GM12878 (cell line): ENCODE measurements at regions not wholly inside any gene's neighbourhood (a gene's known extent, or its start where the extent isn't known, plus 50 kb on each side); places are given as distances from the start of the nearest gene placed in this dataset.

Source experiments
- ATAC-seq: fragments of 200-7000 bp; cut with Tn5 transposase; 3 replicates; pipeline ENCODE4 v1.9.1; 2020; ENCODE audit warnings: mild to moderate bottlenecking, moderate library complexity
- BruUV-seq: library from RNA; stranded (reverse); fragments of 400-500 nt; replicated peaks from 2 replicates; lab custom pipeline; 2021; lab: Mats Ljungman, UMichigan
- CTCF ChIA-PET: fragments of 300-600 bp; sonication (Branson Sonifier 250); formaldehyde crosslinking; extraction: SDS; loops from one replicate; lab custom pipeline; 2021; ENCODE audit warnings: inconsistent platforms; lab: Yijun Ruan, JAX
- POLR2A ChIA-PET: fragments of 350-600 bp; formaldehyde crosslinking; extraction: SDS; loops from one replicate; lab custom pipeline; 2021; ENCODE audit warnings: inconsistent platforms; lab: Charles Lee
- RAD21 ChIA-PET: fragments of 300-600 bp; sonication (Branson Sonifier 250); formaldehyde crosslinking; loops from one replicate; lab custom pipeline; 2023; ENCODE audit warnings: antibody characterized with exemption; ENCODE audit not compliant: unreplicated experiment; lab: Charles Lee
- SMC1A ChIA-PET: fragments of 300-600 bp; sonication (Branson Sonifier 250); formaldehyde crosslinking; loops from one replicate; lab custom pipeline; 2023; ENCODE audit not compliant: unreplicated experiment, uncharacterized antibody; lab: Charles Lee
- DNase-seq: peaks from one replicate; pipeline ENCODE4 v3.0.0-alpha.2; 2011; ENCODE audit warnings: low read depth, low spot score
- FAIRE-seq: peaks from 3 replicates; lab custom pipeline; 2011; peaks lifted over from hg19 to GRCh38; lab: Jason Lieb, UNC
- H2AFZ ChIP-seq: 2 replicates; pipeline ENCODE4 v1.6.0; 2011; ENCODE audit warnings: low read depth, low read length, control low read depth; ENCODE audit not compliant: control insufficient read depth
- H3K27ac ChIP-seq: 2 replicates; pipeline ENCODE4 v1.5.1; 2011; ENCODE audit warnings: control low read depth; ENCODE audit not compliant: control insufficient read depth, insufficient read depth
- H3K27me3 ChIP-seq, 2 experiments: replicated peaks in 1 of 2; 2 replicates each; pipeline versions ENCODE4 v1.6.0 to v1.6.1; 2011; ENCODE audit warnings: low read length in 1 of 2; ENCODE audit not compliant: control insufficient read depth in 2 of 2, insufficient read depth in 2 of 2
- H3K36me3 ChIP-seq, 2 experiments: 2 replicates each; pipeline ENCODE4 v1.5.1; 2011; ENCODE audit warnings: low read length in 1 of 2; ENCODE audit not compliant: control insufficient read depth in 2 of 2, insufficient read depth in 2 of 2
- H3K4me1 ChIP-seq: 2 replicates; pipeline ENCODE4 v1.6.1; 2011; ENCODE audit warnings: mild to moderate bottlenecking, low read length, moderate library complexity, mixed read lengths; ENCODE audit not compliant: control insufficient read depth, insufficient read depth
- H3K4me2 ChIP-seq: 2 replicates; pipeline ENCODE4 v1.6.0; 2011; ENCODE audit warnings: control low read depth; ENCODE audit not compliant: control insufficient read depth, insufficient read depth
- H3K4me3 ChIP-seq: fragments of 200-600 bp; sonication (generic); 2 replicates; pipeline ENCODE4 v1.5.1; 2016
- H3K79me2 ChIP-seq: 2 replicates; pipeline ENCODE4 v1.6.0; 2011; ENCODE audit warnings: low read length; ENCODE audit not compliant: control insufficient read depth, insufficient read depth
- H3K9ac ChIP-seq: 2 replicates; pipeline ENCODE4 v1.8.0; 2011; ENCODE audit warnings: low read length, control low read depth, mixed read lengths; ENCODE audit not compliant: control insufficient read depth, insufficient read depth
- H3K9me3 ChIP-seq: replicated peaks from 3 replicates; pipeline ENCODE4 v1.5.1; 2011; ENCODE audit warnings: mild to moderate bottlenecking, low read length; ENCODE audit not compliant: control insufficient read depth, insufficient read depth
- H4K20me1 ChIP-seq: 2 replicates; pipeline ENCODE4 v1.6.0; 2011; ENCODE audit not compliant: control insufficient read depth, insufficient read depth
- RELA ChIP-seq: fragments of 450-650 bp; IDR thresholded peaks from 2 replicates; pipeline ENCODE4 v1.8.0; 2014; ENCODE audit warnings: borderline replicate concordance; ENCODE audit not compliant: partially characterized antibody
- SIN3A ChIP-seq: IDR thresholded peaks from 2 replicates; pipeline ENCODE4 v1.6.1; 2012; ENCODE audit warnings: low read depth, low read length, improper control_type of control experiment
- SPI1 ChIP-seq: IDR thresholded peaks from 2 replicates; pipeline ENCODE4 v1.6.1; 2011; ENCODE audit warnings: low read depth, mild to moderate bottlenecking, low read length, moderate library complexity, borderline replicate concordance; ENCODE audit not compliant: insufficient read depth
- TCF7 ChIP-seq: IDR thresholded peaks from 2 replicates; pipeline ENCODE4 v1.6.1; 2014; ENCODE audit warnings: antibody characterized with exemption, borderline replicate concordance
- WGBS: methylation state at CpG from one replicate; pipeline ENCODE4 v1.1.6; 2016; ENCODE audit warnings: low lambda C conversion rate; ENCODE audit not compliant: insufficient replicate concordance, insufficient coverage; ENCODE audit errors: missing lambda C conversion rate; 5-methylcytosine and 5-hydroxymethylcytosine counted together
- in situ Hi-C: fragments of 300-500 bp; cut with MboI; formaldehyde crosslinking; loops from 9 replicates; pipeline ENCODE4 v1.14.3; 2018; ENCODE audit warnings: mixed read lengths
- intact Hi-C: fragments of 100-400 bp; cut with micrococcal nuclease; formaldehyde crosslinking; loops from one replicate; pipeline ENCODE4 v1.14.2; 2022; ENCODE audit not compliant: unreplicated experiment
- TF ChIP-seq, protein P1 (sequence below): IDR thresholded peaks from 2 replicates; pipeline ENCODE4 v1.6.1; 2011; ENCODE audit warnings: low read depth, low read length, improper control_type of control experiment, borderline replicate concordance
- TF ChIP-seq, protein P2 (sequence below): fragments of 450-650 bp; IDR thresholded peaks from 2 replicates; pipeline ENCODE4 v1.6.1; 2016; ENCODE audit warnings: mild to moderate bottlenecking, moderate library complexity, borderline replicate concordance
- TF ChIP-seq, protein P3 (sequence below), 3 experiments: IDR thresholded peaks in 2 of 3; conservative IDR thresholded peaks in 1 of 3; 2 replicates each; pipeline ENCODE4 v1.5.1; 2011; ENCODE audit warnings: low read depth in 3 of 3, low read length in 3 of 3, mild to moderate bottlenecking in 3 of 3, control low read depth in 2 of 3, moderate library complexity in 2 of 3, inconsistent platforms in 1 of 3, mixed read lengths in 1 of 3; ENCODE audit not compliant: control insufficient read depth in 2 of 3, insufficient read depth in 1 of 3; ENCODE audit errors: extremely low read depth in 1 of 3
- TF ChIP-seq, protein P4 (sequence below): fragments of 450-650 bp; formaldehyde crosslinking; IDR thresholded peaks from 2 replicates; pipeline ENCODE4 v1.5.0; 2022; ENCODE audit warnings: mild to moderate bottlenecking, missing genetic modification characterization

DNA sequence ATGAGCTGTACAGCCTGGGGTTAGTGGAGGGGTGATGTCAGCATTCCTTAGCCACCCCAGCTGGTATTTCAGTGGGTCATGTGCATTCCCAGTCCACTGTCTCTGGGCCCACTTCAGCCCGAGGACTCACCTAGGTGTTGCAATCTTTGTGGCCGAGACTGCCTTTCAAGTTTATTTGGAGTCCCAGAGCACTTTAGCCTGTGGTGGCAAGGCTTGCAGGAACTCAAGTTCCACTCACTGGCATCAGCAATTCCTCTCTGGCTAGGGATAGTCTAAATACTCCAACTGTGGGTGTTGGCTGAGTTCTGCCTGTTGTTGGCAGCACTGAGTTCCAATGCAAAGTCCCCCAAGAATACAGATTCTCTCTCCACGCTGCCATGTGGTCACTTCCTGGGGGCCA lies 191.6 kb upstream of the PGR start (continued):
- TF ChIP-seq, protein P1, sequence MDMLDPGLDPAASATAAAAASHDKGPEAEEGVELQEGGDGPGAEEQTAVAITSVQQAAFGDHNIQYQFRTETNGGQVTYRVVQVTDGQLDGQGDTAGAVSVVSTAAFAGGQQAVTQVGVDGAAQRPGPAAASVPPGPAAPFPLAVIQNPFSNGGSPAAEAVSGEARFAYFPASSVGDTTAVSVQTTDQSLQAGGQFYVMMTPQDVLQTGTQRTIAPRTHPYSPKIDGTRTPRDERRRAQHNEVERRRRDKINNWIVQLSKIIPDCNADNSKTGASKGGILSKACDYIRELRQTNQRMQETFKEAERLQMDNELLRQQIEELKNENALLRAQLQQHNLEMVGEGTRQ, result no peak
- TF ChIP-seq, protein P2, sequence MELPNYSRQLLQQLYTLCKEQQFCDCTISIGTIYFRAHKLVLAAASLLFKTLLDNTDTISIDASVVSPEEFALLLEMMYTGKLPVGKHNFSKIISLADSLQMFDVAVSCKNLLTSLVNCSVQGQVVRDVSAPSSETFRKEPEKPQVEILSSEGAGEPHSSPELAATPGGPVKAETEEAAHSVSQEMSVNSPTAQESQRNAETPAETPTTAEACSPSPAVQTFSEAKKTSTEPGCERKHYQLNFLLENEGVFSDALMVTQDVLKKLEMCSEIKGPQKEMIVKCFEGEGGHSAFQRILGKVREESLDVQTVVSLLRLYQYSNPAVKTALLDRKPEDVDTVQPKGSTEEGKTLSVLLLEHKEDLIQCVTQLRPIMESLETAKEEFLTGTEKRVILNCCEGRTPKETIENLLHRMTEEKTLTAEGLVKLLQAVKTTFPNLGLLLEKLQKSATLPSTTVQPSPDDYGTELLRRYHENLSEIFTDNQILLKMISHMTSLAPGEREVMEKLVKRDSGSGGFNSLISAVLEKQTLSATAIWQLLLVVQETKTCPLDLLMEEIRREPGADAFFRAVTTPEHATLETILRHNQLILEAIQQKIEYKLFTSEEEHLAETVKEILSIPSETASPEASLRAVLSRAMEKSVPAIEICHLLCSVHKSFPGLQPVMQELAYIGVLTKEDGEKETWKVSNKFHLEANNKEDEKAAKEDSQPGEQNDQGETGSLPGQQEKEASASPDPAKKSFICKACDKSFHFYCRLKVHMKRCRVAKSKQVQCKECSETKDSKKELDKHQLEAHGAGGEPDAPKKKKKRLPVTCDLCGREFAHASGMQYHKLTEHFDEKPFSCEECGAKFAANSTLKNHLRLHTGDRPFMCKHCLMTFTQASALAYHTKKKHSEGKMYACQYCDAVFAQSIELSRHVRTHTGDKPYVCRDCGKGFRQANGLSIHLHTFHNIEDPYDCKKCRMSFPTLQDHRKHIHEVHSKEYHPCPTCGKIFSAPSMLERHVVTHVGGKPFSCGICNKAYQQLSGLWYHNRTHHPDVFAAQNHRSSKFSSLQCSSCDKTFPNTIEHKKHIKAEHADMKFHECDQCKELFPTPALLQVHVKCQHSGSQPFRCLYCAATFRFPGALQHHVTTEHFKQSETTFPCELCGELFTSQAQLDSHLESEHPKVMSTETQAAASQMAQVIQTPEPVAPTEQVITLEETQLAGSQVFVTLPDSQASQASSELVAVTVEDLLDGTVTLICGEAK, result no peak

DNA sequence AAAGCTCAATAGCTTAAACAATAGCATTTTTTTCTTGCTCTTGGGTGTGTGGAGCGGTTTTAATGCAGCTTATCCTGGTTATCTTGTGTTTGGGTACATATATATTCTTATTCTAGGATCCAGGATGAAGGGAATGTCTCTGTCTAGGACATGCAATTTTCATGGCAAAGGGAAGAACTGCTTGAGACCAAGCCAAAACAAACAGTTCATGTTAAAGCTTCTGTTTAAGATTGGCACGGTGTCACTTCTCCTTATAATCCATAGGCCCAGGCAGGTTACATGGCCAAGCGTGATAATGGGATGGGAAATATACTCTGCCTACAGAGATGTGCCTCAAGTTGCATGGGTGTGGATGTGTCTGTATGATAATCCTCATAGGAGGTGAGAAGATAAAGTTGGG lies 177.1 kb upstream of the PGR start:
- ChIA-PET RAD21 (no interaction called here), SMC1A (no interaction called here), CTCF (no interaction called here), POLR2A (no interaction called here)
- FAIRE-seq (no peak), DNase-seq (no peak), ATAC-seq (no peak)
- H3K4me1 ChIP-seq, result no peaks in the 10 kb centered on the region
- WGBS, result 4% methylated on average over 3 of the region's 3 CpGs
- no peaks in the 10 kb centered on the region for H3K9me3 ChIP-seq
- no peaks in the 10 kb centered on the region for H4K20me1 ChIP-seq
- H3K4me2 ChIP-seq, result no peak overlapping the region
- BruUV-seq, result no TSS peak
- no peaks in the 10 kb centered on the region for H3K79me2 ChIP-seq
- intact Hi-C loops, result no loop called here
- H3K27ac ChIP-seq, result no peak overlapping the region
- H3K9ac ChIP-seq, result no peak overlapping the region
- H3K4me3 ChIP-seq, result no peak overlapping the region
- H2AFZ ChIP-seq, result no peak overlapping the region
- no peaks in the 10 kb centered on the region for H3K36me3 ChIP-seq
- no peaks in the 10 kb centered on the region for H3K27me3 ChIP-seq
- in situ Hi-C loops, result no loop called here
- TF ChIP-seq TCF7, result no peak
- TF ChIP-seq, protein P3, sequence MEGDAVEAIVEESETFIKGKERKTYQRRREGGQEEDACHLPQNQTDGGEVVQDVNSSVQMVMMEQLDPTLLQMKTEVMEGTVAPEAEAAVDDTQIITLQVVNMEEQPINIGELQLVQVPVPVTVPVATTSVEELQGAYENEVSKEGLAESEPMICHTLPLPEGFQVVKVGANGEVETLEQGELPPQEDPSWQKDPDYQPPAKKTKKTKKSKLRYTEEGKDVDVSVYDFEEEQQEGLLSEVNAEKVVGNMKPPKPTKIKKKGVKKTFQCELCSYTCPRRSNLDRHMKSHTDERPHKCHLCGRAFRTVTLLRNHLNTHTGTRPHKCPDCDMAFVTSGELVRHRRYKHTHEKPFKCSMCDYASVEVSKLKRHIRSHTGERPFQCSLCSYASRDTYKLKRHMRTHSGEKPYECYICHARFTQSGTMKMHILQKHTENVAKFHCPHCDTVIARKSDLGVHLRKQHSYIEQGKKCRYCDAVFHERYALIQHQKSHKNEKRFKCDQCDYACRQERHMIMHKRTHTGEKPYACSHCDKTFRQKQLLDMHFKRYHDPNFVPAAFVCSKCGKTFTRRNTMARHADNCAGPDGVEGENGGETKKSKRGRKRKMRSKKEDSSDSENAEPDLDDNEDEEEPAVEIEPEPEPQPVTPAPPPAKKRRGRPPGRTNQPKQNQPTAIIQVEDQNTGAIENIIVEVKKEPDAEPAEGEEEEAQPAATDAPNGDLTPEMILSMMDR (IDR thresholded peaks at IDR 0.05 in 2 of 3, conservative IDR thresholded peaks at IDR 0.05 in 1 of 3; ENCODE audit: control insufficient read depth in 2 of 3, extremely low read depth in 1 of 3, insufficient read depth in 1 of 3, low read depth in 3 of 3, low read length in 3 of 3), result no peak
- no peak for TF ChIP-seq RELA
- TF ChIP-seq, protein P4, sequence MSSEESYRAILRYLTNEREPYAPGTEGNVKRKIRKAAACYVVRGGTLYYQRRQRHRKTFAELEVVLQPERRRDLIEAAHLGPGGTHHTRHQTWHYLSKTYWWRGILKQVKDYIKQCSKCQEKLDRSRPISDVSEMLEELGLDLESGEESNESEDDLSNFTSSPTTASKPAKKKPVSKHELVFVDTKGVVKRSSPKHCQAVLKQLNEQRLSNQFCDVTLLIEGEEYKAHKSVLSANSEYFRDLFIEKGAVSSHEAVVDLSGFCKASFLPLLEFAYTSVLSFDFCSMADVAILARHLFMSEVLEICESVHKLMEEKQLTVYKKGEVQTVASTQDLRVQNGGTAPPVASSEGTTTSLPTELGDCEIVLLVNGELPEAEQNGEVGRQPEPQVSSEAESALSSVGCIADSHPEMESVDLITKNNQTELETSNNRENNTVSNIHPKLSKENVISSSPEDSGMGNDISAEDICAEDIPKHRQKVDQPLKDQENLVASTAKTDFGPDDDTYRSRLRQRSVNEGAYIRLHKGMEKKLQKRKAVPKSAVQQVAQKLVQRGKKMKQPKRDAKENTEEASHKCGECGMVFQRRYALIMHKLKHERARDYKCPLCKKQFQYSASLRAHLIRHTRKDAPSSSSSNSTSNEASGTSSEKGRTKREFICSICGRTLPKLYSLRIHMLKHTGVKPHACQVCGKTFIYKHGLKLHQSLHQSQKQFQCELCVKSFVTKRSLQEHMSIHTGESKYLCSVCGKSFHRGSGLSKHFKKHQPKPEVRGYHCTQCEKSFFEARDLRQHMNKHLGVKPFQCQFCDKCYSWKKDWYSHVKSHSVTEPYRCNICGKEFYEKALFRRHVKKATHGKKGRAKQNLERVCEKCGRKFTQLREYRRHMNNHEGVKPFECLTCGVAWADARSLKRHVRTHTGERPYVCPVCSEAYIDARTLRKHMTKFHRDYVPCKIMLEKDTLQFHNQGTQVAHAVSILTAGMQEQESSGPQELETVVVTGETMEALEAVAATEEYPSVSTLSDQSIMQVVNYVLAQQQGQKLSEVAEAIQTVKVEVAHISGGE (CRISPR knock-in tag), result no peak
- no peak for TF ChIP-seq SPI1
- TF ChIP-seq SIN3A, result no peak
